ENCODE measurements at regions not wholly inside any gene's neighbourhood (a gene's known extent, or its start where the extent isn't known, plus 50 kb on each side); places are given as distances from the start of the nearest gene placed in this dataset.
"Not testable (repeated sequence)": the region's sequence is repeated elsewhere in the genome, so short reads cannot be mapped to it uniquely, and the experiment has no call there.

DNA sequence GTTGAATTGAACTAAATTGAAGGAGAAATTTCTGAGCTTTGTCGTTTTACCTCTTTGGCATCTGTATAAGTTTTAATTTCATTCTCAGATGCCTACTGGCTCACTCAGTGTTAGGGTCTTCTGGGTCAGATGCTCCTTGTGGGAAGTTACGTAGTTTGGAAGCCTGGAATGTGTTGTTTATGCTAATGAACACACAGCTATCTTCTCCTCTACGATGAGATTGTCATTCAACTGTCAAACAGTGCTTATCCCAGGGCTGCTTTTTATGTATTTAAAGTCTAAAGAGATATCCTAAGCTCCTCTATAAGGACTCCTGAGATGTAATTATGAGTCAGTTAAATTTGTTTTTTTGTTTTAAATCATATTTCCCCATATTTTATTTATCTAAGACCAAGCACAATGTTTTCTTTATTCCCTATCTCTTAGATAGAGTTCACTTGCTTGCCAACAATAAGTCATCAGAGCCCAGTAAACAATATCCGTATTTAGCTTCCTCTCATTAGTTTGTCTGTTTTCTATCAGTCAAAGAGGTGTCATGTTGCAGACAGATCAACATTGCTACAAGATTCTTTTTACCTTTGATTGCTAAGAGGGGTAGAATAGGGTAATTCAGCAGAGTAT, 368.0 kb upstream of the PDE3A start:
- Histone ChIP-seq H3K27ac (ENCODE audit: low read depth, low read length) (no peak overlapping the region), H3K4me1 (ENCODE audit: insufficient read depth, low read length) (no peaks in the 10 kb centered on the region), H3K4me3 (ENCODE audit: low read depth in 1 of 2, low read length in 2 of 2) (no peak overlapping the region), H3K27me3 (ENCODE audit: control insufficient read depth in 1 of 2, insufficient read depth in 2 of 2, low read length in 2 of 2) (no peaks in the 10 kb centered on the region), H3K9ac (ENCODE audit: low read length) (no peak overlapping the region), H3K9me3 (ENCODE audit: low read length) (no peaks in the 10 kb centered on the region), H3K36me3 (ENCODE audit: insufficient read depth, low read length) (no peaks in the 10 kb centered on the region)

DNA sequence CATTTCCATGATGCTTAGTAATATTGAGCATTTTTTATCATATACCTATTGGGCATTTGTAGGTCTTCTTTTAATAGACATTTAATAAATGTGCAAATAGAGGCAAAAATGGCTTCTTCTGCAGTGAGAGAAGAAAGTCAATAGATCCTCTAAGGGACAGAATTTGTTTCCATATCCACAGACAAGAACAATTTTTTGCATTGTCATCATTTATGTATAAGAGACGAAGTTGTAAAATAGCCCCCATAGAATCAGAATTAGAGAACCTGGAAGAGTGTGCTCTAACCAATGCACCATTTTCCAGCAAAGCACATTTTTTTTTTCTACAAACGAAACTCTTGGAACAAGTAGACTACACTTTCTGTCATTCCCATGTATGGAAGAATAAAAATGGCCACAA, 365.1 kb upstream of the PDE3A start:
- Histone ChIP-seq H3K27me3 (ENCODE audit: control insufficient read depth in 1 of 2, insufficient read depth in 2 of 2, low read length in 2 of 2) (no peaks in the 10 kb centered on the region), H3K9me3 (ENCODE audit: low read length) (no peaks in the 10 kb centered on the region), H3K4me1 (ENCODE audit: insufficient read depth, low read length) (no peaks in the 10 kb centered on the region), H3K9ac (ENCODE audit: low read length) (no peak overlapping the region), H3K36me3 (ENCODE audit: insufficient read depth, low read length) (no peaks in the 10 kb centered on the region), H3K27ac (ENCODE audit: low read depth, low read length) (no peak overlapping the region), H3K4me3 (ENCODE audit: low read depth in 1 of 2, low read length in 2 of 2) (no peak overlapping the region)

DNA sequence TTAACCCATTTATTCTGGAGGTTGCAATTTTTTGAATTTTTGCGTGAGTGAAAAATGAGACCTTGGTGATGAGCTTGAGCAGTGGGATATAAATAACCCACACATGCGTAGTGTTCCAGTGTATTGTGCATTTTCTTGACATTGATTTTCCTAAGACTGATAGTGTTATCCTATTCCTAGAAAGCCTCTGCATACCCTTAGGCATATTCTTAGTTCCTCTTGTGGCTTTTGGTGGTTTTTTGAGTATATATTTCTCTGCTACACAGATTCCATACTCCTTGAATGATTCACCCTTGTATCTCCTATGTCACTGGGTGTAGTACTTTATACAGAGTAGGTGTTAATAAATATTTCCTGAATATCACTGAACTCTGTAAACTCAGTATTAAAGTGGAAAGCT, 363.4 kb upstream of the PDE3A start:
- no peaks in the 10 kb centered on the region for H3K27me3 ChIP-seq (ENCODE audit: control insufficient read depth in 1 of 2, insufficient read depth in 2 of 2, low read length in 2 of 2)
- H3K9me3 ChIP-seq (ENCODE audit: low read length), result no peaks in the 10 kb centered on the region
- H3K36me3 ChIP-seq (ENCODE audit: insufficient read depth, low read length), result no peaks in the 10 kb centered on the region
- H3K27ac ChIP-seq (ENCODE audit: low read depth, low read length), result no peak overlapping the region
- H3K9ac ChIP-seq (ENCODE audit: low read length), result no peak overlapping the region
- no peaks in the 10 kb centered on the region for H3K4me1 ChIP-seq (ENCODE audit: insufficient read depth, low read length)
- H3K4me3 ChIP-seq (ENCODE audit: low read depth in 1 of 2, low read length in 2 of 2), result no peak overlapping the region

DNA sequence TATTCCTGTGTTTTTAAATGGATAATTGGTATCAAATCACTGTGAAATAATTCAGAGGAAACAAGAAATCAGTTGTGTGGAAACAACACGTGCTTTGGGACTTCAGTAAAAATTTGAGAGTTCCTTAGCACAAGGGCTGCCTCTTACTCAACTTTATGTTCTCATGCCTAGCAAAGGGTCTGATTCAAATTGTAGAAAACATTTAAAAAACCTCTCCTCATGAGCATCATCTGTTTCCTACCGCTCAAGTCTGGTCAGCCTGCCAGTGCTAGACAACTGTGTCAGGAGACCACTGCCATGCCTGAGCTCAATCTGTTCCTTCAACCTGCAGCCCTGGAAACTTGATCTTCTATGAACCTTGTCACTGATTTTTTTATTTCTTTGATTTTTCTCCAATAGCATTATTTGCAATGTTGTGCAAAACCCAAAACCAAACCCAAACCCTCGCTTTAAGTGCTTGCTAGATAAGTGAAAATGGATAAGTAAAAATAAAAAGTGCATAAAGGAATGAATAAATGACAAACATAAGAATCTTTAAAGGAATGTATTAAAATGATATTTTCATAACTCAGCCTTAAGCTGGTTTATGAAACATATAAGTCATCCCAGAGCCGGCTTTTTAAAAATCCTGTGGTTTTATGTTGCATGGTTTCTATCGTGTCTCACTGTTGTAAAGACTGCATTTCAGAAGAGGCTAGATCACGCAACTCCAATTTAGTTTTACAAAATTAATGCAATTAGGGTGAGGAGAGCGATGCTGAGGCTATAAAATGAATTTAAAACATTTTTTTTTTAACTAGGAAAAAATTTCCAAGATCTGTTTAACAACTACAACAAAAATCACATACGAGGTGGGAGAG, 361.2 kb upstream of the PDE3A start:
- H3K27me3 ChIP-seq (ENCODE audit: control insufficient read depth in 1 of 2, insufficient read depth in 2 of 2, low read length in 2 of 2), result no peaks in the 10 kb centered on the region
- H3K9ac ChIP-seq (ENCODE audit: low read length), result no peak overlapping the region
- H3K4me3 ChIP-seq (ENCODE audit: low read depth in 1 of 2, low read length in 2 of 2), result no peak overlapping the region
- H3K27ac ChIP-seq (ENCODE audit: low read depth, low read length), result no peak overlapping the region
- no peaks in the 10 kb centered on the region for H3K36me3 ChIP-seq (ENCODE audit: insufficient read depth, low read length)
- H3K9me3 ChIP-seq (ENCODE audit: low read length), result no peaks in the 10 kb centered on the region
- H3K4me1 ChIP-seq (ENCODE audit: insufficient read depth, low read length), result no peaks in the 10 kb centered on the region

DNA sequence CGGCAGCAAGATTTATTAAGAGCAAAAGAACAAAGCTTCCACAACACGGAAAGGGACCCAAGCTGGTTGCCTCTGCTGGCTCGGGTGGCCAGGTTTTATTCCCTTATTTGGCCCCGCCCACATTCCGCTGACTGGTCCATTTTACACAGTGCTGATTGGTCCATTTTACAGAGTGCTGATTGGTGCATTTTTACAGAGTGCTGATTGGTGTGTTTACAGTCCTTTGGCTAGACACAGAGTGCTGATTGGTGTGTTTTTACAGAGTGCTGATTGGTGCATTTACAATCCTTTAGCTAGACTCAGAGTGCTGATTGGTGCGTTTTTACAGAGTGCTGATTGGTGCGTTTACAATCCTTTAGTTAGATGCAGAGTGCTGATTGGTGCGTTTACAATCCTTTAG, 358.4 kb upstream of the PDE3A start:
- not testable (repeated sequence) for H3K4me1 ChIP-seq (ENCODE audit: insufficient read depth, low read length); H3K9ac ChIP-seq (ENCODE audit: low read length); H3K27ac ChIP-seq (ENCODE audit: low read depth, low read length); H3K36me3 ChIP-seq (ENCODE audit: insufficient read depth, low read length); H3K4me3 ChIP-seq (ENCODE audit: low read depth in 1 of 2, low read length in 2 of 2); H3K27me3 ChIP-seq (ENCODE audit: control insufficient read depth in 1 of 2, insufficient read depth in 2 of 2, low read length in 2 of 2); H3K9me3 ChIP-seq (ENCODE audit: low read length)

DNA sequence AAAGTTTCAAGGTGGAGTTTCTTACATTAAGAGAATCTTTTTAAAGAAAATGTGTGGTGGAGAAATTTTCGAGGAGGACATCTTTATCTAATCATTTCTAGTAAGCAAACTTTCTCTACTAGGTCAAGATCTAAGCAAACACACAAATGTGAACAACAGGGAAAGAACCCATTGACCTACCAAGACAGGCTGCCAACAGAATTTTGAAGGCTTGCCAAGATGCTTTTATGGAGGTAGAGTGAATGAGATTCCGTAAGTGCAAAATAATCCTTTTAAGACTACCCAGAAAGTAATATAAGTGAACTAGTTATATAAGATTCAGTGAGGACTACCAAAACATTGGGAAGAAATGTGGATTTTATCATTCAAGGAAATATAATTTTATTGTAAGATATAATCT, 357.1 kb upstream of the PDE3A start:
- H3K4me3 ChIP-seq (ENCODE audit: low read depth in 1 of 2, low read length in 2 of 2), result no peak overlapping the region
- no peaks in the 10 kb centered on the region for H3K4me1 ChIP-seq (ENCODE audit: insufficient read depth, low read length)
- no peaks in the 10 kb centered on the region for H3K36me3 ChIP-seq (ENCODE audit: insufficient read depth, low read length)
- H3K9ac ChIP-seq (ENCODE audit: low read length), result no peak overlapping the region
- no peaks in the 10 kb centered on the region for H3K9me3 ChIP-seq (ENCODE audit: low read length)
- no peak overlapping the region for H3K27ac ChIP-seq (ENCODE audit: low read depth, low read length)
- no peaks in the 10 kb centered on the region for H3K27me3 ChIP-seq (ENCODE audit: control insufficient read depth in 1 of 2, insufficient read depth in 2 of 2, low read length in 2 of 2)

DNA sequence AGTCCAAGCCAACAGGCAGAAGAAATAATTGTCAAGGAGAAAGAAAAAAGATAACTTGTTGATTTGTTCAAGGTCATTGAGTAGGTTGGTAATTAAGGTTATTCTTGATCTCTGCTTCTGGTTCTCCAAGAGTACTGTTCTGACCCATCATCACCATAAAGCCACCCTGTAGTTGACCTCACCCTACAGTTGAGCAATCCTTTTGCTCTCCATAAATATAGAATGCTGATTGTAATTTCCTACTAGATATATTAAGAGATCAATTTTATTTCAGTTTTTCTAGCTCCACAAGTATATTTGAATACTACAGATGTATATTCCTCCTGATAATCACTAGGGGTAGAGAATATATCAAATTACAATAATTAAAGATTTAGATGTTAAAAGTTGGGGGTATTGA, 350.5 kb upstream of the PDE3A start:
- H3K27ac ChIP-seq (ENCODE audit: low read depth, low read length), result no peak overlapping the region
- no peaks in the 10 kb centered on the region for H3K4me1 ChIP-seq (ENCODE audit: insufficient read depth, low read length)
- no peaks in the 10 kb centered on the region for H3K27me3 ChIP-seq (ENCODE audit: control insufficient read depth in 1 of 2, insufficient read depth in 2 of 2, low read length in 2 of 2)
- H3K9me3 ChIP-seq (ENCODE audit: low read length), result no peaks in the 10 kb centered on the region
- no peaks in the 10 kb centered on the region for H3K36me3 ChIP-seq (ENCODE audit: insufficient read depth, low read length)
- no peak overlapping the region for H3K9ac ChIP-seq (ENCODE audit: low read length)
- no peak overlapping the region for H3K4me3 ChIP-seq (ENCODE audit: low read depth in 1 of 2, low read length in 2 of 2)

DNA sequence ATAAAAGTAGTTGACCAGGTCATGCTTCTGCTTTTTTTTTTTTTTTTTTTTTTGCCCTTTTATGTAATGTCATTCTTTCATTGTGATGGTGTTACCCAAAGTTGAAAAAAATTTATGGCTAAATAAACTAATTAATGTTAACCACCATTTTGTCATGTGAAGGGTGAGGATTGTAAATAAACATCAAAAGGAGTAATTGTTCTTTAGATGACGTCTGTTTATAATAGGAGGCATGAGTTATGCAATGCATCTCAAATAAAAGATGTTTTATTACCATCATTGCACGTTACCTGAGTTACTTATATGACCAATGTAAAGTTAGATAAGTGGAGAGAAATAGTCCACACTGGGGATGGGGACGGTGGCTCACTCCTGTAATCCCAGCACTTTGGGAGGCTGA, 349.9 kb upstream of the PDE3A start:
- H3K9me3 ChIP-seq (ENCODE audit: low read length), result no peaks in the 10 kb centered on the region

DNA sequence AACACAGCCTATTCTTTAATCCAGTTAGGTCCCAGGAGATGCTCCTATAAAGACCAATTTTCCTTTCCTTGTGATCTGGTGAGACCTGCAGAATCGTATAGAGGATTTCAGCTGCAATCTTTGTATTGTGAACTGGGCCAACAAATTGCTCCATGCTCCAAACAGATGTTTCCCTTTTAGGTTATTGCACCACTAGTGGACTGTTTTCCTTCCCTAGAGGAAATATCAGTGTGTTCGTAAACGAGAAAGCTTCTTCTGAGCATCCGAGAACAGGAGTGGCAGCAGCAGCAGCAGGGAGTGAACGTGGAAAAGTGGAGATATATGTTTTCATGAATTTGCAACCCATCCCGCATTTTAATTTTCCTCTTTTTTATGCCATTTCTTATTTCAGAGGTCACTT, 344.1 kb upstream of the PDE3A start:
- no peaks in the 10 kb centered on the region for H3K27me3 ChIP-seq (ENCODE audit: control insufficient read depth in 1 of 2, insufficient read depth in 2 of 2, low read length in 2 of 2)
- H3K36me3 ChIP-seq (ENCODE audit: insufficient read depth, low read length), result no peaks in the 10 kb centered on the region
- H3K4me3 ChIP-seq (ENCODE audit: low read depth in 1 of 2, low read length in 2 of 2), result no peak overlapping the region
- no peaks in the 10 kb centered on the region for H3K4me1 ChIP-seq (ENCODE audit: insufficient read depth, low read length)
- no peaks in the 10 kb centered on the region for H3K9me3 ChIP-seq (ENCODE audit: low read length)
- no peak overlapping the region for H3K27ac ChIP-seq (ENCODE audit: low read depth, low read length)
- H3K9ac ChIP-seq (ENCODE audit: low read length), result no peak overlapping the region

More for the DNA sequence above, 349.9 kb upstream of the PDE3A start:
- no peaks in the 10 kb centered on the region for H3K4me1 ChIP-seq (ENCODE audit: insufficient read depth, low read length)
- no peak overlapping the region for H3K4me3 ChIP-seq (ENCODE audit: low read depth in 1 of 2, low read length in 2 of 2)
- no peaks in the 10 kb centered on the region for H3K27me3 ChIP-seq (ENCODE audit: control insufficient read depth in 1 of 2, insufficient read depth in 2 of 2, low read length in 2 of 2)
- no peaks in the 10 kb centered on the region for H3K36me3 ChIP-seq (ENCODE audit: insufficient read depth, low read length)
- H3K27ac ChIP-seq (ENCODE audit: low read depth, low read length), result no peak overlapping the region
- no peak overlapping the region for H3K9ac ChIP-seq (ENCODE audit: low read length)

DNA sequence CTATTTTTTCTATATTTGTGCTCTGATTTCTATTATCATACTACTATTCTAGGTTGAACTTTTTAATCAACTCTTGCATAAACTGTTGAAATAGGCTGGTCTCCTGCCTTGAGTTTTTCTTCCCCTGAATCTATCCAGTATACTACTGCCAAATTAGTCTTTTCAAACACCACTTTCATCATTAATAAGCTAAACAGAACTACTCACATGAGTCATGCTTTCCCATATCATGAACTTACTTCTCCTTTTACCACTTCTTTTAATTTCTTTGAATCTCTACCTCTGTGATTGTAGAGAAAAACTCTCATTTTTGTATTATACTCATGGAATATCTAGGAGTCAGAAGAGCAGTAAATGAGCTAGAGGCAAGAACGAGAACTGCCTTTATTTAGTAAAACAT, 340.3 kb upstream of the PDE3A start:
- H3K9ac ChIP-seq (ENCODE audit: low read length), result no peak overlapping the region
- no peaks in the 10 kb centered on the region for H3K4me1 ChIP-seq (ENCODE audit: insufficient read depth, low read length)
- H3K9me3 ChIP-seq (ENCODE audit: low read length), result no peaks in the 10 kb centered on the region
- no peaks in the 10 kb centered on the region for H3K27me3 ChIP-seq (ENCODE audit: control insufficient read depth in 1 of 2, insufficient read depth in 2 of 2, low read length in 2 of 2)
- H3K27ac ChIP-seq (ENCODE audit: low read depth, low read length), result no peak overlapping the region
- H3K4me3 ChIP-seq (ENCODE audit: low read depth in 1 of 2, low read length in 2 of 2), result no peak overlapping the region
- H3K36me3 ChIP-seq (ENCODE audit: insufficient read depth, low read length), result no peaks in the 10 kb centered on the region

DNA sequence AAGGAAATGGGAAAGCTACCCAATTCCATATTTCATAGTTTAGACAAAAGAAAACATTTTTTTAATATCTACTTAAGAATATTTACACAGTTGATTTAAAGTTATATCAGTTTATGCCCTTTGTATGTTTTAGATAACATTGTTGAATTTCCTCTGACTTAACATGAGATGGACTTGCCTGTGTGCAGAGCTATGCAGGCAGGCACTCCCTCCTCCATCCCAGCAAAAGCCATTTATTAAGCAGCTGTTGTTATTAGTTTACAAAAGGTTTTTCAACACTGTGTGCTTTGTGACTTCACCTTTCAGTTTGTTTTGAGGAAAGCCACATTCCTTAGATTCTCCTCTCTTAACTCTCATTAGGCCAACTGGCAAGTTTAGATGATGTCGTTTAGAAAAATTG, 337.5 kb upstream of the PDE3A start:
- Histone ChIP-seq H3K4me1 (ENCODE audit: insufficient read depth, low read length) (no peaks in the 10 kb centered on the region), H3K36me3 (ENCODE audit: insufficient read depth, low read length) (no peaks in the 10 kb centered on the region), H3K9me3 (ENCODE audit: low read length) (no peaks in the 10 kb centered on the region), H3K27me3 (ENCODE audit: control insufficient read depth in 1 of 2, insufficient read depth in 2 of 2, low read length in 2 of 2) (no peaks in the 10 kb centered on the region), H3K4me3 (ENCODE audit: low read depth in 1 of 2, low read length in 2 of 2) (no peak overlapping the region), H3K27ac (ENCODE audit: low read depth, low read length) (no peak overlapping the region), H3K9ac (ENCODE audit: low read length) (no peak overlapping the region)

DNA sequence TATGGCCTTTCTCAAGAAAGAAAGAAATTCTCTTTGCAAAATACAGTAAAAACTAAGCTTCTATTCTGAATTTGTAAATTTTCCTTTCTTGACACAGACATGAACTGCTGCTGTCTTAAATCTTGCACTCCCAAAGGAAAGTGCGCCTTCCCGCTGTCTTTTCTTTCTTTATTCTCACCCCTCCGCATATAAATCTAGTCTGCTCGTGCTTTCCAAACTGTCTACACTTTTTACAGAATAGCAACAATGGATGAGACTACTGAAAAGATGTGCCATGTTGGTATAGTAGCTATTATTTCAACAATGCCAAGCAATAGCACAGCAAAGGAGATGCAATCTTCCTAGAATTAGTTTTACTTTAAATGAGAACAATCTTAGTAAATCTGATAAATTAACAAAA, 328.8 kb upstream of the PDE3A start:
- Histone ChIP-seq H3K9me3 (ENCODE audit: low read length) (no peaks in the 10 kb centered on the region), H3K36me3 (ENCODE audit: insufficient read depth, low read length) (no peaks in the 10 kb centered on the region), H3K27ac (ENCODE audit: low read depth, low read length) (no peak overlapping the region), H3K4me1 (ENCODE audit: insufficient read depth, low read length) (peaks cover 22% of the 10 kb centered on the region), H3K27me3 (ENCODE audit: control insufficient read depth in 1 of 2, insufficient read depth in 2 of 2, low read length in 2 of 2) (no peaks in the 10 kb centered on the region), H3K4me3 (ENCODE audit: low read depth in 1 of 2, low read length in 2 of 2) (no peak overlapping the region), H3K9ac (ENCODE audit: low read length) (no peak overlapping the region)

Measured in muscle layer of colon (tissue), 2 donors.